ENCODE measurements at regions not wholly inside any gene's neighbourhood (a gene's known extent, or its start where the extent isn't known, plus 50 kb on each side); places are given as distances from the start of the nearest gene placed in this dataset.
"Not testable (repeated sequence)": the region's sequence is repeated elsewhere in the genome, so short reads cannot be mapped to it uniquely, and the experiment has no call there.

DNA sequence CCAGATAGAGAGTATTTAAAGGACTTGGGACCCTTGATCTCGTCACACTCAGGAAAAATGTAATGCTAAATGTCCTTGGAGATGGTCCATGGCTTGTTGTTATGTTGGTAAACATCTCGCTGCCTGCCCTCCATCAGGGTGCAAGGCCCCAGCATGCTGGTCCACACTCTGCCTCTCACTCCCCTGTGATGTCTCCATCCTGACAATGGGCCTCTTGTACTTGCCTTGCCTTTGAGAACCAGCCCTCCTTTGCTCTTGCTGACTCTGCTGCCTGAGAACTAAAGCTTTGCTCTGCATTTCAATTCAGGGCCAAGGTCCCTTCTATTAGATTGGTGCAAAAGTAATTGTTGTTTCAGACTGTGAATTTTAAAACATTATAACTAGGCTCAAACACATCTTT is 131.0 kb upstream of the LMNTD1 start:
- DNase-seq (ENCODE audit: low spot score), result no peak

DNA sequence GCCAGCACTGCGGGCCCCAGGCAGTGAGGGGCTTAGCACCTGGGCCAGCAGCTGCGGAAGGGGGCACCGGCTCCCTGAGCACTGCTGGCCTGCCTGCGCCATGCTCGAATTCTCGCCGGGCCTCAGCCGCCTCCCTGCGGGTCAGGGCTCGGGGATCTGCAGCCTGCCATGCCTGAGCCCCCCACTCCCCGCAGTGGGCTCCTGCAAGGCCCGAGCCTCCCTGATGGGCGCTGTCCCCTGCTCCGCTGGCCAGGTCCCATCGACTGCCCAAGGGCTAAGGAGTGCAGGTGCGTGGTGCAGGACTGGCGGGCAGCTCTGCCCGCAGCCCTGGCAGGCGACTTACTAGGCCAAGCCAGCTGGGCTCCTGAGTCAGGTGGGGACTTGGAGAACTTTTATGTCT is 133.3 kb upstream of the LMNTD1 start:
- no peak for DNase-seq (ENCODE audit: low spot score)

DNA sequence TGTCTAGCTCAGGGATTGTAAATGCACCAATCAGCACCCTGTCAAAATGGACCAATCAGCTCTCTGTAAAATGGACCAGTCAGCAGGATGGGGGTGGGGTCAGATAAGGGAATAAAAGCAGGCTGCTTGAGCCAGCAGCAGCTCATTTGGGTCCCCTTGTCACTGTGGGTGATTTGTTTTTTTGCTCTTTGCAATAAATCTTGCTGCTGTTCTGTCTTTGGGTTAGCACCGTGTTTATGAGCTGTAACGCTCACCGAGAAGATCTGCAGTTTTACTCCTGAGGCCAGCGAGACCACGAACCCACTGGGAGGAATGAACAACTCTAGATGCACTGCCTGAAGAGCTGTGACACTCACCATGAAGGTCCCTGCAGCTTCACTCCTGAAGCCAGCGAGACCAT is 134.1 kb upstream of the LMNTD1 start:
- DNase-seq (ENCODE audit: low spot score), result no peak

DNA sequence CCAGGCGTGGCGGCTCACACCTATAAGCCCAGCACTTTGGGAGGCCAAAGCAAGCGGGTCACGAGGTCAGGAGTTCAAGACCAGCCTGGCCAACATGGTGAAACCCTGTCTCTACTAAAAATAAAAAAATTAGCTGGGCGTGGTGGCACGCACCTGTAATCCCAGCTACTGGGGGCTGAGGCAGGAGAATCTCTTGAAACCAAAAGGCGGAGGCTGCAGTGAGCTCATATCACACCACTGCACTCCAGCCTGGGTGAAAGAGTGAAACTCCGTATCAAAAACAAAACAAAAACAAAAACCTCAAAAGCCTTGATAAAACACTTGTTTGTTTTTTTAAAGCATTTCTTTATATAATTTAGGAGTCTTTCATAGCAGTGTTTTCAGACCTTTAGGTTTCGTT is 135.8 kb upstream of the LMNTD1 start:
- not testable (repeated sequence) for DNase-seq (ENCODE audit: low spot score)

DNA sequence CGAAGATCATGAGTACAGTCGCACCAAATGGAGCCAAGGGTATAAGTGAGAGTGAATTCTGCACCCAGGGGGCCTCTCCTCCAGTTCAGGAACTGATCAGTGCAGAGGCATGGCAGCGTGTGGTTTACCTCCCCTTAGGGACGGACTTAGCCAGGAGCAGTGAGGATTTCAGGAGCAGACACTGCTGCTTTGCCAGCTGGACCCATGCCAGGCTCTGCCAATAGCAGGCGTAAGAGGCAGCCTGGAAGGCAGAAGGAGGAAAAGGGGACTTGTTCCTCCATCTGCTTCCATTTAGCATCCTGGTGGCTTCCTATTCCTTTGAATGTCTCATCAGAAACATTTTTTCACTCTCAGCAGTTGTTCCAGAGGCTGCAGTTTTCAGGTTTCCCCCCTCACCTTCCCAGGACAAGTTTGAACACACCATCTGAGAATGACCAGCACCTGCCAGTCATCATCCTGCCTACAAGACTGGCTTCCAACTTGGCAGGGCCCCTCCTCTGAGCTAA is 137.0 kb upstream of the LMNTD1 start:
- DNase-seq (ENCODE audit: low spot score), result peak; percentile 22

DNA sequence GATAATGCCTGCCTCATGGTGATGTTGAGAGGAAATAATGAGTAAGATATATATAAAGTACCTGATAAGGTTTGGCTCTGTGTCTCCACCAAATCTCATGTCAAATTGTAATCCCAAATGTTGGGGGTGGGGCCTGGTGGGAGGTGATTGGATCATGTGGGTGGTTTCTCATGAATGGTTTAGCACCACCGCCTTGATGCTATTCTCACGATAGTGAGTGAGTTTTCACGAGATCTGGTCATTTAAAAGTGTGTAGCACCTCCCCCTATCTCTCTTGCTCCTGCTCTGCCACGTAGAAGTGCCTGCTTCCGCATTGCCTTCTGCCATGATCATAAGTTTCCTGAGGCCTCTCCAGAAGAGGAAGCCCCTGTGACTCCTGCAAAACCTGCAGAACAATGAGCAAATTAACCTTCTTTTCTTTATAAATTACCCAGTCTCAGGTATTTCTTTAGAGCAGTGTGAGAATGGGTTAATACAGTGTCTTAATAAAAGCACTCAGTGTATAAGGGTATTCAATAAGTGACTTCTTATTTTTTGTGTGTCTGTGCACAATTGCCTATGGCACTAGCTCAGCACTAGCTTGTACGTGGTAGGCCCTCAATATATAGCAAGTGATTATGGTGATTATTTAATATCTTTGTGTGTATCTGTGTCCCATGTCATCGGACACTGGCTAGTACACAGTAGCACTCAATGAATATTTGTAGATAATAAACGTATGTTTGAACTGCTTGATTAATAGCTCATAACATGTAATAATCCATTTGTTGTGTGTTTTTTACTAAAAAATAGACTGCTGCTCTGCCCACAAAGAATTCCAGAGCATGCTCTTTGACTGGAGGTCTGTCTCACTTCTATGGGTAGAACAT is 138.1 kb upstream of the LMNTD1 start:
- no peak for DNase-seq (ENCODE audit: low spot score)

DNA sequence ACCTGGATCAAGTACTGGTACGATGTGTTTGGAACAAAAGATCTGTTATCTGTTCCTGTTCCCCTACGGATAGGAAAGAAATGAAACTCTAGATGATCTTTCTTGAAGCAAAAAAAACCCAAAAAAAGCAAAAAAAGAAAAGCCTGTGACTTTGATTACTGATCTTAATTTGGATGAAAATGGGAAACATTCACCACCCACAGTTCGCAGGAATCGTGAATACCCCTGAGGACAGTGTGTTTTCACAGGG is 138.7 kb upstream of the LMNTD1 start:
- DNase-seq (ENCODE audit: low spot score), result no peak

DNA sequence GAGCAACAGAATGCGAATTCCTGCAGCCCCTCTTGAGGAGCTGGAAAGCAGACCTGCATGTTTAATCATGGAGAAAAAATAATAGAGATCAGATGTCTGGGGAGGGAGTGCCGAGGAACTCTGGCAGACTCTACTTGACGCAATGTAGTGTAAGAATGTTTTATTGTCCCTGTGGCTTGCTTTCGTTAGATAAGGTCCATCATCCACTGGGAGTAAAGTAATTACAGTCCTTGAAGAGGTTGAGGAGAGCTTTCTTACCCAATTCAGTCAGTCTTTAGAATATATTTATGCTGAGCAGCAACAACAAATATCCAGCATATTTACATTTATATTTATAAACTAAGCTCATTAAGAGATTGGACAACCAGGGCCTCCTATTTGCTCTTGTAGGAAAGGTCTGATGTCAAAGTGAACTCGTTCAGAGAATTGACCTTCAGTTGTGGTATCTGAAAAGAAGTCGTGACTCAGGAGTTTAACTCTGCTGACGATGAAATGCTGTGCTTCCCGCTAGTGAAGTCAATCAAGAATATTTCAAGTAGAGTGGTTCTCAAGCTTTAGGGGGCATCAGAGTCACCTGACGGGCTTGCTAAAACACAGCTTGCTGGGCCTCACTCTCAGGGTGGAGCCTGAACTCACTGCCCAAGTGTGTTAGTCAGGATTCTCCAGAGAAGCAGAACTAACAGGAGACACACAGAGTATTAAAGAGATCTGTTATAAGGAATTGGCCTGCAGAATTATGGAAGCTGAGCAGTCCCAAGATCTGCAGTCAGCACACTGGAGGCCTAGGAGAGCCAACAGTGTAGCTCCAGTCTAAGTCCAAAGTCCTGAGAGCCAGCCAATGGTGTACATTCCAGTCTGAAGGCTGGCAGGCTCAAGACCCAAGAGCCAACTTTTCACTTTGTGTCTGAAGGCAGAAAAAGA is 139.3 kb upstream of the LMNTD1 start:
- peak; percentile 78 for DNase-seq (ENCODE audit: low spot score)

DNA sequence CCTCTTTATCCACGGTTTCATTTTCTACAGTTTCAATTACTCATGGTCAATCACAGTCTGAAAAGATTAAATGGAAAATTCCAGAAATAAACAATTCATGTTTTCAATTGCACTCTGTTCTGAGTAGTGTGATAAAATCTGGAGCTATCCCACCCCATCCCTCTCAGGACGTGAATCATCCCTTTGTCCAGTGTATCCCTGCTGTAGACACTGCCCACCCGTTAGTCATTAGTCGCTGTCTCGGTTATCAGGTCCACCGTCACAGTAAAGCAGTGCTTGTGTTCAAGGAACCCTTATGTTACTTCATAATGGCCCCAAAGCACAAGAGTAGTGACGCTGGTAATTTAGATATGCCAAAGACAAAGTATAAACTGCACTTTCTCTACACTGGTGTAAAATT is 141.0 kb upstream of the LMNTD1 start:
- DNase-seq (ENCODE audit: low spot score), result peak; percentile 81

DNA sequence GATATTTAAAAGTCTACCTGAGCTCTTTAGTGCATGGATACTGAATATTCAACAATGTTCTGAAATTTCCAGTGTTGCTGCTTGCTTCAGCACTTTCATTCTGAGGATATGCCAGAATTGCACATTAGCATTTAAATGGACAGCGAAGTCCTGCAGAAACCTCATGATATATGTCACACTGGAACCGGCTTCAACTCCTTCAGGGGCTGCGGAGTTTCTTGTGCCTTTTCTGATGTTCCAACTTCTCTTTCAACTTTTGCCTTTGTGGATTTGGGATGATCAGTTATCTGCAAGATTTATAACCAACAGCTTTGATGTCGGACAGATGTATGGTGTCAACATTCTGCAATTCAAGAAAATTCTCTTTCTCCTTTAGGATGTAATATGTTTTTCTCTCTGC is 142.5 kb upstream of the LMNTD1 start:
- no peak for DNase-seq (ENCODE audit: low spot score)

DNA sequence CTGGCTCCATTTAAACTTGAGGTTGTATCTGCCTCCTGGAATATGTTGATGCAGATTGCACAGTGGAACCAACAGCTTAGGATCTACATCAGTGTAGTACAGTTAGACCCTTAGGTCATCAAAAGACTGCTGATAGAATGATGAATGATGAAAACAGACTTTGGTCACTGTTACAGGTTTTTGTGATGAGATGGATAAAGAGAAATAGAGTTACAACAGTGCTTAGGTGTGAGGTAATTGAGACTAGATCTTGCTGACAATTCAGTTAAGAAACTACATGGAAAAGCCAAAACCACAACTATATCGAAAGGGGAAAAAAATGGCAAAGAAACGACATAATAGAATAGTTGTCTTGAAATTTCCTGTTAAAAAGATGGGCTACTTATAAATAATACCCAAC is 145.7 kb upstream of the LMNTD1 start:
- DNase-seq (ENCODE audit: low spot score), result no peak

DNA sequence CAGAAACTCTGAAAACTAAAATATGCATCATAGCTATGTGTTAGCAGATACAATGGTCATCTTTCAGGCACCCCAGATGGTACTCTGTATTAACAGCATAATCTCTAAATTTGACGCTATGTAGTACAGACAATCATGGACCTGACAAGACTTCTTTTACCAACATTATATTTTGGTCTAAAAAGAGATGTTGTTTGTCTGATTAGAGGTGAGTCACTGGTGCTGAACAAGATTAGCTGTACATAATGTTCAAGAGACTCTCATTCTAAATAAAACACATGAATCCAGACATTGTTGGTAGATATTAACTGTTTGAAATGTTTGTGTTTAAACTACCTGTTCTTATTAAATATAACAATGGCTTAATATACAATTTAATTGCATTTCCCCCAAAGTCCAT is 146.4 kb upstream of the LMNTD1 start:
- DNase-seq (ENCODE audit: low spot score), result no peak

DNA sequence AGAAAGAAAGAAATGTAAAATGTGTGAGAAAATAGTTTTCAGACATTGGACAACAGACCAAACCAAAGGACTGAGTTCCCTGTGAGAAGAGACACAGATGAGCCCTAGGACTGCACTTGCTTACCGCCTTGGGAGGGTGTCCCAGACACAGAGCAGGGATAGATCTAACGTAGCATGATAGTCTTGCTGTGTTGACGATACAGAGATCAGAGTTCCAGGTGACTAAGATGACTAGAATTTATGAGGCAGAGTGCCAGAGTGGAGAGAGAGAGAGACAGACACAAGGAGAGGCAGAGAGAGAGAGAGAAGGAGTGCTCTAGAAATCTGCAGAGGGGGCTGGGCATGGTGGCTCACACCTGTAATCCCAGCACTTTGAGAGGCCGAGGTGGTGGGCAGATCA is 148.2 kb upstream of the LMNTD1 start:
- no peak for DNase-seq (ENCODE audit: low spot score)

DNA sequence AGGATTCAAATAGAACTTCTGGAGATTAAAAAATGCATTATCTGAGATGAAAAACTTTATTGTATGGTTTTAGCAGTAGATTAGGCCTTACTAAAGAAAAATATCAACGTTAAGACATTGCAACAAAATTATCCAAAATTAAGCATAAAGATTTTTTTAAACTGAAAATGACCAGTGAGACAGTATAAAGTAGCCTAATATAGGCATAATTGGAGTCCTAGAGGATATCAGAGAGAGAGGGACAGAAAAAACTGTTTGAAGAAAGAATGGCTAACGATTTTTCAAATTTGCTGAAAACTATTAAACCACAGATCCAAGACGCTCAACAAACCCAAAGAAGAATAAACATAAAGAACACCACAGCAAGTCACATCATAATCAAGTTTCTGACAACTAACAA is 149.5 kb upstream of the LMNTD1 start:
- DNase-seq (ENCODE audit: low spot score), result no peak

DNA sequence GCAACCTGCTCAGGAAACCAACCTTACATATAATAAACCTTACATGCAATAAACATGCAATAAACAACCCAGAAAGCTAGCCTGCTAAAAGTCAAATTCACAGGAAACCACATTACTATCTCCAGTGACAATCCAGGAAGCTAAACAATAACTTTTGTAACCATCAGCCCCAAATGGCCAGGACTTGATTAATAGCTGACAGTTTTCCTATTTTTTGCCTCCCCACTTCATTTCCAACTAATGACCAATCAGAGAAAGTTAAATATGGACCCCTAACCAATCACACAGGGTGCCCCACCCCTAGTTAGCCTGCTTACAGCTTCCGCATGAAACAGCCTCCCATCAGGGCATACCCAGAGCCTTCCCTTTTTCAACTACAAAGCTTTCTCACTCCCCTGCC is 152.2 kb upstream of the LMNTD1 start:
- no peak for DNase-seq (ENCODE audit: low spot score)

DNA sequence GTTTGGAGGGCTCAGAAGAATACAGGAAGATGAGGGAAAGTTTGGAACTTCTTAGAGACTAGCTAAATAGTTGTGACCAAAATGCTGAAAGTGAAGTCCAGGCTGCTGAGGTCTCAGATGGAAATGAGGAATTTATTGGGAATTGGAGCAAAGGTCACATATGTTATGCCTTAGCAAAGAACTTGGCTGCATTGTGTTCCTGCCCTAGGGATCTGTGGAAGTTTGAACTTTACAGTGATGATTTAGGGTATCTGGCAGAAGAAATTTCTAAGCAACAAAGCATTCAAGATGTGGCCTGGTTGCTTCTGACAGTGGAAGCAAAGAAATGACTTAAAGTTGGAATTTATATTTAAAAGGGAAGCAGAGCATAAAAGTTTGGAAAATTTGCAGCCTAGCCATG is 153.6 kb upstream of the LMNTD1 start:
- DNase-seq (ENCODE audit: low spot score), result not testable (repeated sequence)

DNA sequence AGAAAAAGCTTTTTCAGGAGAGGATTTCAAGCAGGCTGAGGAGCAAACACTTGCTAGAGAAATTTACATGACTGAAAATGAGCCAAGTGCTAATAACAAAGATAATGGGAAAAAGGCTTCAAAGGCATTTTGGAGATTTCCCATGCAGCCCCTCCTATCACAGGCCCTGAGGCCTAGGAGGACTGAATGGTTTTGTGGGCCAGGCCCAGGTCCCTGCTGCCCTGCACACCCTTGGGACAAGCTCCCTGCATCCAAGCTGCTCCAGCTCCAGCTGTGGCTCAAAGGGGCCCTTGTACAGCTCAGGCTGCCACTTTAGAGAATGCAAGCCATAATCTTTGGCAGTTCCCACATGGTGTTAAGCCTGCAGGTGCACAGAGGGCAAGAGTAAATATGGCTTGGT is 154.0 kb upstream of the LMNTD1 start:
- no peak for DNase-seq (ENCODE audit: low spot score)

DNA sequence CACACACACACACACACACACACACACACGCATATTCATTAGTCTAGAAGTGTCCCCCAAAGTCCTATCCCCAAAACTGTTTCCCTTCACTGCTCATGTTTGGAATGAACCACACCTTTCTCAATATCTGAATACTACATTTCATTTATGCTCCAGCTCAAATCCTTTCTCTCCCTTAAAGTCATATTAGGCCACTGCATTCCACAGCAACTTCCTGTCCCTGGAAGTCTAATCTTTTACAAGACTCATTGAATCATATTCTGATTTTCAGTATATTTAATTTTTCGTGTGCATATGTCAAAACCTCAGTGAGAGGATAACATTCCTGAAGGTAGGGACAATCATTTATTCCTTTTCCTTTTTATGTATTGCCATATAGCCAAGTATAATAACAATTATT is 155.6 kb upstream of the LMNTD1 start:
- DNase-seq (ENCODE audit: low spot score), result no peak

DNA sequence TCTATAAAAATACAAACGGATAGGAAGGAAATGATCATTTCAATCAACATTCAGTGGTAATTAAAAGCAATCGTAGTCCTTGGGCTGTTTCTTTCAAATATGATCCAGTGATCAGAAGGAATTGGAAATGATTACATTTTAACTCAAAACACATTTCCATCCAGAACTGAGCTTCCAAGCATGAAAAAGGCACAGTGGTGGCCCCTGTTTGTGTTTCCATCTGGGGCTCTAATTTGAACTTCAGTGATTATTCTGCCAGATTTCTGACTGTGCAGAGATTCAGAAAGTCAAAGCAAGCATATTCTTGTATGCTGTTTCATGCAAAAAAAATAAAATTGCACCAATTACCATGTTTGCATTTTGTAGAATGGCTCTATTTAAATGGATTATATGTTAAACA is 157.0 kb upstream of the LMNTD1 start:
- no peak for DNase-seq (ENCODE audit: low spot score)

DNA sequence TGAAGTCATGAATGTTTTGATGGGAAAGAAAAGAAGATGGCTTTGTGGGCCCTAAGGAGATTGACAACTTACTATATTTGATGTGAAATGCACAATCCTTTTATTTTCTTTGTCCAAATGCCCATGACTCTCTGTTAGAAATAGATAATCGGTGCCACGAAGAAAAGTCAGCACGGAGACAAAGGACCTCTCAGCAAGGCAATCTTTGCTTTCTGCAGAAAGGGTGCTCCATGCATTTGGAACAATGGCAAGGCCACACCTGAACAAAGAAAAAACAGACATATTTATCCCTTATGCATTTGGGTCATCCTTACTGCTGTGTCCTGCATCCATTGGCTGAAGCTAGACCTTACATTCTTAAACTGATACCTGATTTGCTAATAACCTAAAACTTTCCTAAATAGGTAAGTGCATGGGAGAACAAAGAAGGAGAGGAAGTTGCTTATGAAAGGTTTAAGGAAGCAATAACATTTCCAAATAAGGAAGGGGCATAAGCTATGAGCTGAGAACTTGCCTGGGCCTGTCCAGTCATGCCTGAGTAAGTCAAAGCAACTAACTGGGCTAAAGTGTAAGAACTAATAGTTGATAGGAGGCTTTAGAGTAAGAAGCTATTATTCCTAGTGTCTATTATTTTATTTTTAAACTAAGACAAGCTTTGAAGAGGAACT is 158.0 kb upstream of the LMNTD1 start:
- DNase-seq (ENCODE audit: low spot score), result not testable (repeated sequence)

DNA sequence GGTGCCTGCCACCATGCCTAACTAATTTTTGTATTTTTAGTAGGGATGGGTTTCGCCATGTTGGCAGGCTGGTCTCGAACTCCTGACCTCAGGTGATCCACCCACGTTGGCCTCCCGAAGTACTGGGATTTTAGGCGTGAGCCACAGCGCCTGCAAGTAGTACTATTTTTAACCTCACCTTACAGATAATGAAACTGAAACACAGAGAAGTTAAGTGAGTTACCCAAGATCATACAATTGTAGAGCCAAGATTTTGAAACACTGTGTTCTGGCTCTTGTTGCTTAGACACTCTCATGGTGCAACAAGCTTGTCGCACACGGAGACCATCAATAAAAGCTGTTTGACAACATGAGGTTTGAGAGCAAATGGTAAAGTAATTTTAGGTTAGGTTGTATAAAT is 159.1 kb upstream of the LMNTD1 start:
- no peak for DNase-seq (ENCODE audit: low spot score)

DNA sequence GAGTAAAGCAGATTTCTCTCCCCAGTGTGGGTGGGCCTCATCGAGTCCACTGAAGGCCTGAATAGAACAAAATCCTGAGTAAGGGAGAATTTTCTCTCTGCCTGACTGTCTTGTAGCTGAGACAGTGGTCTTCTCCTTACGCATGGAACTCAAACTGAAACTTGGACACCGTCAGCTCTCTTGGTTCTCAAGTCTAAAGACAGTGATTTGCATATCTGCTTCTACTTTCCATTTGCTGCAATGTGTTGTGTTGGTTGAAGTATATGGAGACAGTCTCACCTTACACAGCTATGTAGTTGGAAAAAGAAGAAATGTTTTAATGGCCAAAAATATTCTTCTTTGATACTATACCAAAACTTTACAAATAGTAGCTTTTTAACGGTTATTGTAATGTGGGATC is 160.2 kb upstream of the LMNTD1 start:
- no peak for DNase-seq (ENCODE audit: low spot score)
